Hypothalamus (tissue), 51 donors: ENCODE measurements at regions not wholly inside any gene's neighbourhood (a gene's known extent, or its start where the extent isn't known, plus 50 kb on each side); places are given as distances from the start of the nearest gene placed in this dataset.
"Not testable (repeated sequence)": the region's sequence is repeated elsewhere in the genome, so short reads cannot be mapped to it uniquely, and the experiment has no call there.

ENCODE experiments used
- DNase-seq, 51 donors: peaks; one replicate each; lab custom pipeline; 2025; lab: John Stamatoyannopoulos, UW

DNA sequence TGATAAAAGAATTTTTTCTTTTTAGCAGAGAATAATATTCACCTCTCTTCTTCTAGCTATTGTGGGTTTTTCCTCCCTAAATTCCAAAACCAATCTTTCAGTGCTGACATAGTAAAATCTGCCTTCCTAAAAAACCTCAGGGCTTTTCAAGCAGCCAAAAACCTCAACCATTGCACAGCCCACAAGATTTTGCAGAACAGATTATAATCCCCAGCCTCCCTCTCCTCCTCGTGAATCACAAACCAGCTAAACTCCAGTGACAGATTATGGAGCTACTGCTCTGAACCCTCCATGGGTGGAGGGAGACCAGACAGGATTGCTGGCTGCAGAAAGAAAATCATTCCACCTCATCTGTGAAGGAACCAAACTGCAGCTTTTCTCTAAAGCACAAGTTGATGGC, 341.6 kb downstream of the SOX9 start:
- no peak for DNase-seq

DNA sequence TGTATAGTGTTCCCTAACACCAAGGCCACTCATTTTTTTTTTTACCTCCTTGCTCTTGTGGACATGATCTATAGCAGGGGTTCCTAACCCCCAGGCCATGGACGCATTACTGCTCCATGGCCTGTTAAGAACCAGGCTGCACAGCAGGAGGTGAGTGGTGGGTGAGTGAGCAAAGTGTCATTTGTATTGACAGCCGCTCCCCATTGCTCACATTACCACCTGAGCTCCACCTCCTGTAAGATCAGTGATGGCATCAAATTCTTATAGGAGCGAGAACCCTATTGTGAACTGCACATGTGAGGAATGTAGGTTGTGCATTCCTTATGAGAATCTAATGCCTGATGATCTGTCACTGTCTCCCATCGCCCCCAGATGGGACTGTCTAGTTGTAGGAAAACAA, 342.0 kb downstream of the SOX9 start:
- DNase-seq, result no peak

DNA sequence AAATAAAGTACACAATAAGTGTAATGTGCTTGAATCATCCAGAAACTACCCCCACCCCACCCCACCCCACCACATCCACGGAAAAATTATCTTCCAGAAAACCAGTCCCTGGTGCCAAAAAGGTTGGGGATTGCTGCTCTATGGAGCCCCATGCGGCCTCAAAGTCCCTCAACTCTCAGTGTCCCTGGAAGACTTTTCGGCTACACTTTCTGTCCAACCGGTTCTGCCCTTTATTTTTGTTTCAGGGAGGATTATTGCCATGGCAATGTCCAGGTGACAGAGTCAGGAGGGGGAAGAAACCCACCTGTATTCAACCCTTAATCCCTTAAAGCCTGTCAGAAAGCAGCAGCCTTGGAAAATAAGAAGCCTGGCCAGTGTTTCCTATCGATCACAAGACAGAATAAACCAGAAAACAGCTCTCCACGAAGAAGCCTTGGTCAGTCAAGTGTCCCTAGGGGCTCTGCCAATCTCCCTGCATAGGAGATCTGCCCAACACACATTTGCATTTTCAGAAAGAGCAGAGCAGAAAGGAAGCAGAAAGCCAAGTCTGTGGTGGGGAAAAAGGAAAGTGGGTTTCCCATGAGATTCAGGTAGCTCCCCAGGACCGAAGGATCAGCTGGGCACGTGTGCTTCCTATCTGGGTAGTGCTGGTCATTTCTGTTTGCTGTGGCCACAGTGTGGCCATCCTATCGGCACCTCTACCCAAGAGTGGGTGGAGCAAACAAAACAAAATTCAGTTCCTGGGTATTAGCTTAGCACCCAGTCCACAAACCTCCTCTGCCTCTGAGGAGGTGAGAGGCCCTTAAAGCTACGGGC, 342.7 kb downstream of the SOX9 start:
- DNase-seq, result peak in 5 of 51 donors; percentile 7 to 41 (median 20)

DNA sequence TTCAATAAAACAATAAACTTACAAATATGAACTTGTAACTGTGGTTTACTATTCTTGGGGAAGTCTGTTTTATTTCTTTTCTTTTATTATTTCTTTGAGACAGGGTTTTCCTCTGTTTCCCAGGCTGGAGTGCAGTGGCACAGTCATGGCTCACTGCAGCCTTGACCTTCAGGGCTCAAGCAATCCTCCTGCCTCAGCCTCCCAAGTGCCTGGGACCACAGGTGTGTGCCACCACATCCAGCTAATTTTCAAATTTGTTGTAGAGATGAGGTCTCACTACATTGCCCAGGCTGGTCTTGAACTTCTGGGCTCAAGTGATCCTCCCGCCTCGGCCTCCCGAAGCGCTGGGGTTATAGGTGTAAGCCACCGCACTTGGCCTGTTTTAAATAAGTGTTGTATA, 343.4 kb downstream of the SOX9 start:
- DNase-seq, result not testable (repeated sequence)

DNA sequence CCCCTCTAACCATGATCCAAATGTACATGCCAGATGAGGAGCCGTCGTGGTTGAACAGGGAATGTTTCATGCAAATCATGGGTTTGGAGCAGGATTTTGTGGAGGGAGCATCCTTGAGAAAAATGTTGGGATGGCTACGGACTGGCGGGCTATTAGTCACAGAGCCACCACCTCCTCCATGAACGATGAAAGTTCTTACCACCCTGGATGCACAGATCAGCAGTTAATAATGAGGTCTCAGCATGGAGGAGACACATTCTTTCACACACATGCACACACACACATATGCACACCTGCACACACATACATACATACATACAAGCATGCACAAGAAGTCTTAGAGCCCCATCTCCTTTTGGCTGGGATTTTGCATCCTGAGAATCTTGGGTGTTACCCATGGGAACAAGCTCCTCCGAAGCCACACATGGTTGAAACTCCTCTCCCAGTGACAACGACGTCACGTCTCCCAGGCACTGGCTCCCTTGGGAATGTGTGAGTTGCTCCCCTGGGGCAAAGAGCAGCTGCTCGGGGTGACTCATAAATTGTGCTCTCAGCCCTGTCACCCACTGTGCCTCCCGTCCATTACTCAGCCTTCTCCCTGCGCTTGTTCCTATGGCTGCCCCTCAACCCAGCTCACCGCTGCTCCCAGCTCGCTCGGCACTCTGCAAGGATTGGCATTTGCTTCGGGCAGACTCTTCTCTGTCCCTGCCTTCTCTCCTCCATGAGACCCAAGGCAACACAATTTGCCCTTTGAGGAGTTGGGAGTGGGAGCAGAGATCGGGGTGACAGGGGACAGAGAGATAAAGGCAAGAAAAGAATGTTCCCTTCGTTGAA, 344.6 kb downstream of the SOX9 start:
- DNase-seq, result peak in 10 of 51 donors; percentile 8 to 68 (median 40)

DNA sequence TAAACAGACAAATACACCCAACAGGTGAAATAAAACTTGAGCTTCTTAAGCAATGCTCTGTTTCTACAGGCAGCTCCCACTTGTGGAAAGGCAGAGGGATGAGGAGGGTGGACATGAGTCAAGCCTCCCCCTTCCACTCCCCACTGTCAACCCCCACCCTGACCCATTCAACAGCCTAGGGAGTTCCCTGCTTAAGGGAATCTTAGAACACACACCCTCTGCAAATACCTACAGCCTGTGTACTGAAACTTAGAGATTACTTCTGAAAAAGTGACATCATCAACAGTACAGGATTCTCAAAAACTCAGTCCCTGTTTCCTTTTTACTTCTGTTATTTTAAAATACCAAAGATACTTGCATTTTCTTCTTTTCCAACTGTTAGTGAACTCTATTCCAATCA, 345.4 kb downstream of the SOX9 start:
- no peak for DNase-seq

DNA sequence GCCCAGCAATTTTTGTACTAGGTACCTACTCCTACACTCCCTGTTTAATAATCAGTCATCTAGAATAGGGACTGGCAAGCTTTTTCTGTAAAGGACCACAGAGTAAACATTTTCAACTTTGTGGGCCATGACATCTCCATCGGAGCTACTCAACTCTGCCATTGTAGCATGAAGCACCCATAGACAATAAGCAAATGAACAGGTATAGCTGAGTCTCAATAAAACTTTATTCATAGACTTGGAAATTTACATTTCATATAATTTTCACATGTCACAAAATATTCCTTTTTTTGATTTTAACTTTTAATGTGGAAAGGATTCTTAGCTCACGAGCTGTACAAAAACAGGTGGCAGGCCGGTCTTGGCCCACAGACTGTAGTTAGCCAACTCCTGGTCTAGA, 345.8 kb downstream of the SOX9 start:
- DNase-seq, result no peak

DNA sequence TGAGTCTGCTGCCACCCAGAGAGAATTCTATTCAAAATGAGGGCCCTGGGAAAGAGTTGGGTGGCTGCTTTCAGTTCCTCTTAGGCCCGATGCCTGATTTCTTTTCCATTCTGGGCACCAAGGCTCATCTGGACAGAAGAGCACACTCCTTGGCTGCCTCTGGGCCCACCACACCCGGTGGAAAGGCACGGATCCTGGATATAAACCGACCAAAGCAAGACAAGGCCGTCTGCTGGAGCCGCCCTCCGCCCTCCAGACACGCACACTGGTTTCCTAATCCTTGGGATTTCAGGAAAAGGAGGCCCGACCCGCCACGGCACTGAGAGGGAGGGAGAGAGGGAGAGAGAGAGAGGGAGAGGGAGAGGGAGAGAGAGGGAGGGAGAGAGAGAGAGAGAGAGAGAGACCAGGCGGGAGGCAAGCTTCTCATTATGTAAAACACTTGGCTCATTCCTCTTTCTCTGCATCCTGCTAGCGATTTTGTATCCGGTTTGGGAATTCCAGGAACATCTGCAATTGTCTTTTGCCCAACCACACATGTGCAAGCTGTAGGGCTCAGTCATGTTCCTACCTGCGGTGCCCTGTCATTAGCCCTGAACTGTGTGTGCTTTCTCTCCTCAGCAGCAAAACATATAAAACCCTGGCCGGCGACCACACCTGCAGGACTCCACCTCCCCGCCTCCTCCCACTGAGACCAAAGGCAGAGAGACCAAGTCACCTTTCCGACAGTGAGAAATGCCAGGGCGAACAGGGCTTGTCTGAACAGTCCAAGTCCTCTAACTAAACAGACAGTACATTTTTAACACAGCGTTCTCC, 347.2 kb downstream of the SOX9 start:
- DNase-seq, result peak in 5 of 51 donors; percentile 11 to 38 (median 22)

DNA sequence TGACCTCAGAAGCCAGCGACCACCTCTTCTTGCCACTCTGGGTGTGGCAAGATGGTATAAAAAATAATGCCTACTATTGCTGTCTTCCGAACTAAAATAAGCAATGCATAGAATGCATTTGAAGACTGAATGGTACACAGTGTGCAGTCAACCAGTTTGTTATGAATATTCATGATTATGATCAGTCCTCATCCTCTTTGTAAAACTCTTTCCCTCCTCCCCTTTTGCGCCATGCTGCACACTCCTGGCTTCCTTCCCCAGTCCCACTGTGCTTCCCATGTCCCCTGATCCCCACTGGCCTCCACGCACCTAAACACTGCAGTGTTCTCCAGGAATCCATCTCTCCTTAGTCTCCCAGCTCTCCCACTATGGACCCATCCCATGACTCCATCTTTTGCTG, 348.0 kb downstream of the SOX9 start:
- no peak for DNase-seq

DNA sequence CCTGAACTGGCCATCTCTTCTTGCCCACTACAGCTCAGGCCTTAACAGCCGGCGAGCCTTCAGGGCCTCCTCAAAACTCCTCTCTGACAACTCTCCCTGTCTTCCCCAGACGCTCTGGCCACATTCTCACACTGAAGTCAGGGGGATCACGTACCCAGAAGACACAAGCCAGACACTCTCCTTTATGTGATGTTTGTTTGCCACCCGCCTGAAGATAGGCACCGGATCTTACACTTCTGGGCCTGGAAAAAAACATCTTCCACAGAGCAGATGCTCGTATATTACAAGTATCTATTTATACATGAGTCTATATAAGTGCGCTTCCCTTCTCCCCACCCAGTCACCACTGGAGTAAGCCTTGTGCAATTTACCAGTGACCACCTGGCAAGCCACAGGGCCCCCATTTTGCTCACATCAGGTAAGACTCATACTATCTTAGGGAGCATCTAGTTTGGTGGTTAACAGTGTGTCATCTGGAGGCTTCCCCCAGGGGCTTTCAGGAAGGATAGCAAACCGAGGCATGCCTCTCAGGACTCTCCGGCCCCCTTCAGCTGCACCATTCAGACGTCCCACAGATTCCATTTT, 349.4 kb downstream of the SOX9 start:
- DNase-seq, result no peak

DNA sequence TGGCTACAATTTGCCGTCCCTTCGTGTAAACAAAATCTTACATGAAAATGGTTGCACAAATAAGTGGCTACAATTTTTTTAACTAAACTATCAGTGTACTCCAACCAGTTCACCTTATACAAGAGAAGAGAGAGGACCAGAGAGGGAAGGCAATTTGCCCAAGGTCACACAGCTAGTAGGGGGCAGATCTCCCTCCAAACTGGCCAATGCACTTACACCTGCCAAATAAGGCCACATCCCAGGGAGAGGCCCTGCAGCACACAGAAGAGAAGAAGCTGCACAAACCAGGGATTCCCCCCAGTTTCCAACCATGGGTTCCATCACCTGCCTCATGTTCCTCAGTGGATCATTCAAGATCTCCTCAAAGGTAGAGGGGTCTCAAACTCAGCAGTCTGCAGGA, 349.9 kb downstream of the SOX9 start:
- no peak for DNase-seq

DNA sequence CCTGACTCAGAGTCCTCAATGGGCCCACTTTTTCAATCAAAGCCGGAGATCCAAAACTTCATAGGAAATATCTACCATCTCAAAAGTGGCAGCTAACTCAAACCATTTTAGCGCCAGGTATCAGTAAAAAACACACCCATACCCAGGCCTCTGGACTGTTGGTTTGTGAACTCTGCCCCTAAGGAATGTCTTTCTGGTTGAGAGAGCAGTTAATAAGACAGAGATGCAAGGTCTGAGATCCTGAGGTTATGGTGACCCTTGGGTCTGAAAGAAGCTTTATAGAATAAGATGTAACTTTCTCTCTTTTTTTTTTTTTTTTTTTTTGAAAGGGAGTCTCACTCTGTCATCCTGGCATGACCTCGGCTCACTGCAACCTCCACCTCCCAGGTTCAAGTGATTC, 350.5 kb downstream of the SOX9 start:
- DNase-seq, result no peak

DNA sequence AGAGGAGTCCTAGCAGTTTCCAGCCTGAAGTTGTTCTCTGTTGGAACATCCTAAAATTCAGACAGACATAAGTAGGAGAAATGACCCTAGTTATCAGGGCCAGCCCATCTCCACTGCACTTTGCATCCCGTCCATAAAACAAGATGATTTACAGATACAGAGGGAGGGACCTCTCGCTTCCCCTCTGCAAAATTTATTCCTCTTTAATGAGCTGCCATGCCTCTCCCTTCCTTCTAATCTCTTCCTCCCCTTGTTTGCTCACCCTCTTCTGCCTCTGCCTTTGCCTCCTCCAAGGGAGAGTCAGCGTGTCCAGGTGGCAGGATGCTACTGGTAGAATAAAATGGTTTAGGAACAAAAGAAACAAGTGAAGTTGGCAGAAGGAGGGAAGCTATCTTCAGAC, 351.3 kb downstream of the SOX9 start:
- DNase-seq, result no peak

DNA sequence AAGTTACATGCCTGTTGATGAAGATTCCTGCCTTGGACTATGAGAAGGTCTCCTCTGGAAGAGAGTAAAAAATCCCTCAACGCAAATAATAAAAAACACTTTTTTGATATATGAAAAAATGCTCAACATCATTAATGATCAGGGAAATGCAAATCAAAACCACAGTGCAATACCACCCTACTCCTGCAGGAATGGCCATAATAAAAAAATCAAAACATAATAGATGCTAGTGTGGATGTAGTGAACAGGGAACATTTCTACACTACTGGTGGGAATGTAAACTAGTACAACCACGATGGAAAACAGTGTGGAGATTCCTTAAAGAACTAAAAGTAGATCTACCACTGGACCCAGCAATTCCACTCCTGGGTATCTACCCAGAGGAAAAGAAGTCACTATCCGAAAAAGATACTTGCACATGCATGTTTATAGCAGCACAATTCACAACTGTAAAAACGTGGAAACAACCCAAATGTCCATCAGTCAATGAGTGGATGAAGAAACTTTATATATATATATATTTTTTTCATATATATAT, 352.1 kb downstream of the SOX9 start:
- DNase-seq, result not testable (repeated sequence)

DNA sequence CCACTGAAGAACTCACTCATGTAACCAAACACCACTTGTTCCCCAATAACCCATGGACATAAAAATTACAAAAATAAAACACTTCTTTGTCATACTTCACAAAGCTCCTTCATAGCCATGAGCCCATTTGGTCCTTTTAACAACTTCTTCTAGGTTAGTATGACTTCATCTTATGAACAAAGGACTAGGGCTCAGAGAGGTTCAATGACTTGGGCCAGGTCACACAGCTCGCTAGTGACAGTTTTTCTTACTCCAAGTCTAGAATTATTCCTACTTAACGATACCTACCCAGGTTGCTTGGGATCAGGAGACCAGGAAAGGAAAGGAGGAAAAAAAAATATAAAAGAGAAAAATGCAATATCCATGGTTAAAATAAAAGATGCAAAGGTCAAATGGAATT, 353.4 kb downstream of the SOX9 start:
- DNase-seq, result no peak

DNA sequence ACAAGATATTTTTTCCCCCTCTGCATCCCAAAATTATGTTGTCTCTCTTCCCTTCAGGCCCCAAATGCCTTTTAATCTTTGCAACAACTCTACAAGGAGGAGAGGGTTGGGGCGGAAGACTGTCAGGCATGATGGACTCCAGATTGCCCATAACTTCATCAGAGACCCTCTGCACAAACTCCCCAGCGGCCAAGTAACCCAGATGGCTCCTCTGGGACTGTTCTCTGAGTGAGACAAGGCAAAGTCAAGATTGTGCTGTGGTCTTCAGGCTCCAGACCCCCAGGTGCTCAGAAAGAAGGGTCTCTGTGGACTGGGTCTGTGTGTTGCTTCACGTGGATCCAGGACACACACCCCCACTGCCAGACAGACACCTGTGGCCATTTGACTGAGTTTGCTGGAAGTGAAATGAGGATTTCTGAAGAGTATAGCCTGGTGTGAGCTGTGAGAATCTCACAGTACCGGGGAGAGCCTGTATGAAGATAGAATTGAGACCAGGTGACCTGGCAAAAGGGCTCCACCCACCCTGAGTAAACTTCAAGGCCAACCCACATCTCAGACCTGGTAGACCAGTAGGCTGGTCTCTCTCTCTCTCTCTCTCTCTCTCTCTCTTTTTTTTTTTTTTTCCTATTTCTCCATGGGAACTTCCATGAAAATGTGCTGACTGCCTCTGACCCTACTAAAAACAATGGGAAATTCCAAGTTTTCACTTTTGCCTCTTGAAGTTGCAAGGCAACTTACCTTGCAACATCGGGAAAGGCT, 354.1 kb downstream of the SOX9 start:
- DNase-seq, result no peak

DNA sequence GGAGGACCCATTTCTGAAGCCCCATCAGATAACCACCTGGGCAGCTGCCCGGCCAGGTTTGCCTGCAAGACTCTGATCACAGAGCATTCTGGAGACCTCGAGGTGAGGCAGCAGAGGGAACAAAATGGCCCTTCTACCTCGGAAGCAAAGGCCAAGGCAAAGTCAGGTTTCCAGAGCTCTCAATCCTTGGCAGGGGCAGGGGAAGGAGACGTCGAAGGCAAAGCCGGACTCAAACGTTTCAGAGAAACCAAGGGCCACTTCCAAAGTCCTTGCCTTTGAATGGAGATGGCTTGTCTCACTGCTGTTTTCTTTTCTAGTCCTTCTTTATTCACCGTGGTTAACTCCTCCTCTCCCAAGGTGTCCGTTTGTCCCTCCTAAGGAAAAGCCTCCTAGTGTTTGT, 355.3 kb downstream of the SOX9 start:
- no peak for DNase-seq

DNA sequence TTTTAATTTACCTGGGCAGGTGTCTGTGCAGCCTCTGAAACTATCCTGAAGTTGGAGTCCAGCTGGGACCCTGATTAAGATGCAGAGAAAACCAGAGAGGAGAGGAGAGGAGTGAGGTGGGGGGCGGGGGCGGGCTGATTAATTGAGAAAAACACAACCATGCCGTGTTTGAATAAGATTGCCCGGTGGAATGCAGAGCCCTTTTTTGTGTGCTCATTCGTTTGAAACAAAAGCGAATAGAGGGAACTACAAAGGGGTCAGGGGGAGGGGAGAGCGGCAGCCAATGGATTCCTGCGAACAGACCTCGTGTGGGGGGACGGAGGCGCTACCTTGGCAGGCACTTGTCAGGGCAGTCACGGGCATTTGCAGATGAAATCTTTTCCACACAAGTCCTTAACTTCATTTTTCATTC, 355.8 kb downstream of the SOX9 start:
- DNase-seq, result peak in 24 of 51 donors; percentile 7 to 47 (median 28)

DNA sequence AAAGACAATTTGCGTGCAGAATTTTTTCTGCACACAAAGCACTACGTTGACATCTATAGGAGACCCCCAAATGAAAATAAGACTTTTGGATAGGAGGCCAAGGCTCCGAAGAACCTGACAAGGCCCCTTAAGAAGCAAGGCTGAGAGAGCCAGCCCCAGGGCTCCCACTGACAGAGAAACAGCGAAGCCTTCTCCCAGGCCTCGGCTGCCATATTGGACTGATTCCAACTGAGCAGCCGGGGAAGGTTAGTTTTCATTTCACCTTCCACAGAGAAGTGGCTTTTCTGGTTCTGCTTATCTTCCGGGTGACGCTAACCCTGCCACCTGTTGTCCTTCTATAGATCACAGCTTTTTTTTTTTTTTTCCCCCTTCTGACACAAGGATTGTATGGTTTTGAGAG, 356.7 kb downstream of the SOX9 start:
- DNase-seq, result no peak

DNA sequence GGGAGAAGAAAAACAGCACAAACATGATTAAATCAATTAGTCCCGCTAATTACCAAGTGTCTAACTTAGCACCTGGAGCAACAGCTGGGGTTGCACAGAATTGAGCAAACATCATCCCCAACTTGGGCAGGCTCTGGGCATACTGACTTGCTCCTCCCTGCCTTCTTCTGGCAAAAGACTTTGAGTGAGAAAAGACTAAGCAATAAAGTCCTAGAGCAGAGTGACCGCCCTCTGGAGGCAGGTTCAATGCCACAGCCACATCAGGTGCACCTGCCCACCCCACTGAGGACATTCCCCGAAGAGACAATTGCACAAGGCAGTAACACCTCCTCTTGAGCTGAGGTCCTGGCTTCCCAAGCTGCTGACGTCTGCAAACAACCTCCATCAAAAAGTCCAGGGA, 358.3 kb downstream of the SOX9 start:
- no peak for DNase-seq
